Mesendoderm (in vitro differentiated cells): ENCODE measurements at regions not wholly inside any gene's neighbourhood (a gene's known extent, or its start where the extent isn't known, plus 50 kb on each side); places are given as distances from the start of the nearest gene placed in this dataset.

Experiments used
- DNase-seq: peaks from one replicate; pipeline ENCODE4 v3.0.0; 2013
- H2AK5ac ChIP-seq: 2 replicates; pipeline ENCODE4 v1.6.1; 2013; ENCODE audit warnings: low read length, inconsistent platforms
- H2BK120ac ChIP-seq: 2 replicates; pipeline ENCODE4 v1.6.1; 2013; ENCODE audit warnings: low read depth, mild to moderate bottlenecking, low read length, moderate library complexity, mixed read lengths
- H2BK15ac ChIP-seq: replicated peaks from 2 replicates; pipeline ENCODE4 v1.6.1; 2013; ENCODE audit warnings: low read depth, mild to moderate bottlenecking, moderate library complexity
- H2BK5ac ChIP-seq: 2 replicates; pipeline ENCODE4 v1.6.1; 2013; ENCODE audit warnings: low read length, inconsistent platforms
- H3K18ac ChIP-seq: 2 replicates; pipeline ENCODE4 v1.6.1; 2013; ENCODE audit warnings: mild to moderate bottlenecking, low read length, mixed read lengths
- H3K23ac ChIP-seq: one replicate; pipeline ENCODE4 v1.6.1; 2013; ENCODE audit warnings: low read length
- H3K27ac ChIP-seq: 2 replicates; pipeline ENCODE4 v1.5.1; 2013; ENCODE audit warnings: low read depth, mild to moderate bottlenecking, inconsistent platforms, low read length, moderate library complexity
- H3K27me3 ChIP-seq: 2 replicates; pipeline ENCODE4 v1.6.1; 2013; ENCODE audit warnings: low read length, control low read depth, mild to moderate bottlenecking, inconsistent platforms; ENCODE audit not compliant: insufficient read depth, poor library complexity
- H3K36me3 ChIP-seq: 2 replicates; pipeline ENCODE4 v1.6.1; 2013; ENCODE audit warnings: low read length, inconsistent platforms; ENCODE audit not compliant: control insufficient read depth, insufficient read depth
- H3K4ac ChIP-seq: one replicate; pipeline ENCODE4 v1.6.1; 2013; ENCODE audit warnings: low read depth, mild to moderate bottlenecking, low read length, moderate library complexity
- H3K4me1 ChIP-seq: 2 replicates; pipeline ENCODE4 v1.6.1; 2013; ENCODE audit warnings: low read depth, low read length, inconsistent platforms; ENCODE audit not compliant: control insufficient read depth
- H3K4me2 ChIP-seq: 2 replicates; pipeline ENCODE4 v1.6.1; 2013; ENCODE audit warnings: low read length
- H3K4me3 ChIP-seq: 2 replicates; pipeline ENCODE4 v1.5.1; 2013; ENCODE audit warnings: mild to moderate bottlenecking, low read length
- H3K56ac ChIP-seq: one replicate; pipeline ENCODE4 v1.6.1; 2013; ENCODE audit warnings: low read length
- H3K79me1 ChIP-seq: 2 replicates; pipeline ENCODE4 v1.6.1; 2013; ENCODE audit warnings: low read length, inconsistent platforms
- H3K79me2 ChIP-seq: 2 replicates; pipeline ENCODE4 v1.6.1; 2013; ENCODE audit warnings: mild to moderate bottlenecking, low read length; ENCODE audit not compliant: control insufficient read depth, insufficient read depth
- H3K9ac ChIP-seq: 2 replicates; pipeline ENCODE4 v1.6.1; 2013; ENCODE audit warnings: low read length, inconsistent platforms
- H4K5ac ChIP-seq: one replicate; pipeline ENCODE4 v1.6.1; 2013; ENCODE audit warnings: low read length
- H4K8ac ChIP-seq: one replicate; pipeline ENCODE4 v1.6.1; 2013; ENCODE audit warnings: low read depth, mild to moderate bottlenecking, control low read depth, low read length, moderate library complexity
- WGBS: extraction: QIAGEN DNeasy Blood & Tissue Kit; methylation state at CpG from one replicate; pipeline ENCODE4 v1.1.7; 2013; ENCODE audit warnings: low lambda C conversion rate, missing lambda C conversion rate; ENCODE audit not compliant: insufficient coverage; ENCODE audit errors: extremely low coverage; 5-methylcytosine and 5-hydroxymethylcytosine counted together

DNA sequence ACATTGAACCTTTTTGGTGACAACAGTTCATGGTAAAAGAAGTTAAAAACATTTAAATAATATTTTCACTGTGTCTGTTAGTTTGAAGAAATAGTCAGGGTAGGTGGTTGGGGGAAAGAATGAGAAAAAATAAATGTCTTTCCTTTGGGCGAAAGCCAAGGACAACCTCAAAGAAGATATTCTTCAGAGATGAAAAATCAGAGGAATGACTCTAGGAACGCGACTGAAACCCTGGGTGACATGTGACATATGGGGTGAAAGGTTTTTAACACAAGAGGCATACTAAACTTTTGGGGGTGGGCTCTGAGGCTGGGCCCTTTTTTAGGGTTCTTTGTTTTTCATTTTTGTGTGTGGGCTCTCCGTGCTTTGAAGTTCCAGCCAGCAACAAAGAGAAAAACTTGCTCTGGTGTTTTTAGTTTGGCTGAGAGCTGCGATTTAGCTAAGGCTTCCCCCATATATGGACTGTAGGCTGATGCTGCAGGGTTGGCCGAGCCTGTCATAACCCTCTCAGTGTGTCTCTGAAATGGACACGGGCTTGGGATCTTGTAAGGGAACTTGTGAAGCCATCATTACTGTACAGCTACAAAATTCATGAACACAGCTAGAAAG is 610.1 kb upstream of the ARID1B start:
- Histone ChIP-seq H4K5ac (no peak overlapping the region), H3K4me3 (no peak overlapping the region), H2BK5ac (no peak overlapping the region), H3K36me3 (no peaks in the 10 kb centered on the region), H2BK15ac (no peak overlapping the region), H2AK5ac (no peak overlapping the region), H4K8ac (no peak overlapping the region), H3K27me3 (no peaks in the 10 kb centered on the region), H3K4me1 (no peaks in the 10 kb centered on the region), H2BK120ac (no peak overlapping the region), H3K56ac (no peak overlapping the region), H3K9ac (no peak overlapping the region), H3K18ac (no peak overlapping the region), H3K23ac (no peak overlapping the region), H3K4ac (no peak overlapping the region), H3K79me2 (no peaks in the 10 kb centered on the region), H3K4me2 (no peak overlapping the region), H3K27ac (no peak overlapping the region), H3K79me1 (no peaks in the 10 kb centered on the region)
- no peak for DNase-seq
- WGBS = no CpG with 5 or more reads among the region's 7 CpGs

DNA sequence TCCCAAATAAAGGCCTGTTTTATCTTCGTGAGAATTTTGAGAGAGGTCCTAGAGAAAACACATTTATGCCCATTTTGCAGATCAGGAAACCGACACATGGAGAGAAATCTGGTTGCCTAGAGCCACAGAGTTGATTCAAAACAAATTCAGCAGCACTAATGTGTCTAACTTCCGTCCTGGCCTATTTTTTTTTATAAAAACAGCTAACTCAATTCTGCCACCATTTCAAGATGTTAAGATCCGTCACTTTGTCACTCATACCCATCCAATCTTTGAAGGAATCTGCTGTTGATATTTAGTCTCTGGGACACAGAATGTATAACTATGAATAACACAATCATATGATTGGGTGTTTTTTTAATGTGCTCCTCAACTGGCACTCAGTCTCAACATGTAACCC is 611.1 kb upstream of the ARID1B start:
- H3K27ac ChIP-seq = no peak overlapping the region
- H3K23ac ChIP-seq = no peak overlapping the region
- H4K5ac ChIP-seq = no peak overlapping the region
- H3K36me3 ChIP-seq = no peaks in the 10 kb centered on the region
- H3K4me1 ChIP-seq = no peaks in the 10 kb centered on the region
- H4K8ac ChIP-seq = no peak overlapping the region
- no peak overlapping the region for H3K4me2 ChIP-seq
- no peak overlapping the region for H3K9ac ChIP-seq
- H3K79me1 ChIP-seq = no peaks in the 10 kb centered on the region
- DNase-seq = no peak
- H3K18ac ChIP-seq = no peak overlapping the region
- WGBS = no CpG with 5 or more reads among the region's 4 CpGs
- no peak overlapping the region for H3K56ac ChIP-seq
- H2BK15ac ChIP-seq = no peak overlapping the region
- no peak overlapping the region for H2BK120ac ChIP-seq
- no peaks in the 10 kb centered on the region for H3K27me3 ChIP-seq
- H3K4ac ChIP-seq = no peak overlapping the region
- no peak overlapping the region for H3K4me3 ChIP-seq
- no peak overlapping the region for H2BK5ac ChIP-seq
- no peak overlapping the region for H2AK5ac ChIP-seq
- no peaks in the 10 kb centered on the region for H3K79me2 ChIP-seq

DNA sequence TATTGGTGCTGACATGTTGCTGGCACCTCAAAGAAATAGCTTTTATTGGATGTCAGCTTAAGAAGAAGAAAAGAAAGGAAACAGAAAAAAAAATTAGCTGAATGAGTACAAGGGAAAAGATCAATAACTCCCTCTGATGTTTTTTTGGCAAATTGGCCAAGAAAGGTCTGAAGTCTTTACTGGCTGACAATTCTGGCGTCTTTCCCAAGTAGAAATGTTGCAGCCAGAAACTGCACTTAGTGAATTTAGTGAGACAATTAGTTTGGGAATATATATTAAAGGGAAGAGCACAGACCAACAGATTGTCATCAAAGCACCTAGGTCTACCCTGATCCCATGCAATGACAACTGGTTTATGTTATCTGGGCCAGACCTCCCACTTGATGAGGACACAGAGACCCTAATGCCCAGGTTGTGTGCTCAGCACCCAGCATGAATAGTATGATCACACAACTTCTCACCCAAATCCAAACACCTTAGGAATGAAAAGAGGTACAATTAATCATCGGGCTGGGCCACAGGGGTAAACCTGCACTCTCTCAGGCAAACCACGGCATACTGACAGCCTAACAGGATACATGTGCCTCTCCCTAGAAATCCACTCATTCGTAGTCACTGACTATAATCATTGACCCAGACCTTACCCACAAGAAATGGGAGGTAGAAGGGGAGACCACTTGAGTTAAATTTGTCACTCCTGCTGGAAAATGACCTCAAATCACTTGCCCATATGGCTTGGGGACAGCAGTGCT is 612.3 kb upstream of the ARID1B start:
- Histone ChIP-seq H3K36me3 (no peaks in the 10 kb centered on the region), H3K9ac (no peak overlapping the region), H2BK120ac (no peak overlapping the region), H2AK5ac (no peak overlapping the region), H3K4me2 (no peak overlapping the region), H2BK15ac (no peak overlapping the region), H2BK5ac (no peak overlapping the region), H3K18ac (no peak overlapping the region), H3K4me3 (no peak overlapping the region), H3K4me1 (no peaks in the 10 kb centered on the region), H3K56ac (no peak overlapping the region), H3K79me2 (no peaks in the 10 kb centered on the region), H4K5ac (no peak overlapping the region), H3K23ac (no peak overlapping the region), H3K27me3 (no peaks in the 10 kb centered on the region), H3K4ac (no peak overlapping the region), H3K27ac (no peak overlapping the region), H4K8ac (no peak overlapping the region), H3K79me1 (no peaks in the 10 kb centered on the region)
- no peak for DNase-seq
- no CpG with 5 or more reads among the region's 4 CpGs for WGBS

DNA sequence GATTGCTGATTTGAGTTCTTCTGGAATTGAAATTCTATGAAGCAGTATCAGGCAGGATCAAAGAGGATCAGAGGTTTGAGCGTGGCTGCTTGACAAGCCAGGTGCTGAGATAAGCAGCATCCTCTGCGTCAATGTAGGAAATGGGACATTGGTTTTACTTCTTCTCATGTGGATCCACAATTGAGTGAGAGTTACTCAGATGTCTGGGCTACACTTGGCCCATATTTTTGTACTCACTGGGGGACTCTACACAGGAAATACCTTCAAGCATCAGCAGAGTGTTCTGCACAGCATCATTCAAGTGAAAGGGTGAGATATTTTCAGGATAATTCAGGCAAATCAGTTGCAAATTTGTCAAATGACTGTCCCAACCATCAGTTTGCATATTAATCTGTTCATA is 613.9 kb upstream of the ARID1B start:
- Histone ChIP-seq H3K56ac (no peak overlapping the region), H2BK120ac (no peak overlapping the region), H3K23ac (no peak overlapping the region), H3K4me3 (no peak overlapping the region), H2BK15ac (no peak overlapping the region), H3K4ac (no peak overlapping the region), H3K79me1 (no peaks in the 10 kb centered on the region), H3K36me3 (no peaks in the 10 kb centered on the region), H3K79me2 (no peaks in the 10 kb centered on the region), H3K27ac (no peak overlapping the region), H3K4me1 (no peaks in the 10 kb centered on the region), H2BK5ac (no peak overlapping the region), H4K8ac (no peak overlapping the region), H3K27me3 (no peaks in the 10 kb centered on the region), H4K5ac (no peak overlapping the region), H3K4me2 (no peak overlapping the region), H2AK5ac (no peak overlapping the region), H3K18ac (no peak overlapping the region), H3K9ac (no peak overlapping the region)
- WGBS = no CpG with 5 or more reads among the region's 2 CpGs
- DNase-seq = no peak

DNA sequence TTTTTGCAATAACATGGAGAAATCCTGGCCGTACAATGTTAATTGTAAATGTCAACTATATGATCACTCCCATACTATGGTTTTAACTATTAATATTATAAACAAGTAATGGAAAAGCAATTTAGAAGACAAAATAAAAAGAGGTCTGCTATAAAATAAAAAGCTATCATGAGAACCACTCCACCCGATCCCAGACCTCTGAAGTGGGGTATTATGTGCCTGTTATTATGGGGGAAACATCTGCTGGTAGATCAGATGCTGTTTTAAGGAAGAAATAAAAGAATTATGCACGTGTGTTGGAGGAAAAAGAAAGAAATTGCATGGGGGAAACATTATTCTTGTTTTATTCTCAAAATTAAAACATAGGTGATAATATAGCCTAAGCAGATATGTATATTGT is 615.7 kb upstream of the ARID1B start:
- Histone ChIP-seq H3K27ac (no peak overlapping the region), H3K4ac (no peak overlapping the region), H3K4me1 (no peaks in the 10 kb centered on the region), H4K8ac (no peak overlapping the region), H4K5ac (no peak overlapping the region), H3K9ac (no peak overlapping the region), H3K4me2 (no peak overlapping the region), H3K18ac (no peak overlapping the region), H2AK5ac (no peak overlapping the region), H3K36me3 (no peaks in the 10 kb centered on the region), H2BK5ac (no peak overlapping the region), H3K27me3 (no peaks in the 10 kb centered on the region), H2BK120ac (no peak overlapping the region), H2BK15ac (no peak overlapping the region), H3K79me2 (no peaks in the 10 kb centered on the region), H3K23ac (no peak overlapping the region), H3K4me3 (no peak overlapping the region), H3K56ac (no peak overlapping the region), H3K79me1 (no peaks in the 10 kb centered on the region)
- DNase-seq = no peak
- WGBS = no CpG with 5 or more reads among the region's 3 CpGs

DNA sequence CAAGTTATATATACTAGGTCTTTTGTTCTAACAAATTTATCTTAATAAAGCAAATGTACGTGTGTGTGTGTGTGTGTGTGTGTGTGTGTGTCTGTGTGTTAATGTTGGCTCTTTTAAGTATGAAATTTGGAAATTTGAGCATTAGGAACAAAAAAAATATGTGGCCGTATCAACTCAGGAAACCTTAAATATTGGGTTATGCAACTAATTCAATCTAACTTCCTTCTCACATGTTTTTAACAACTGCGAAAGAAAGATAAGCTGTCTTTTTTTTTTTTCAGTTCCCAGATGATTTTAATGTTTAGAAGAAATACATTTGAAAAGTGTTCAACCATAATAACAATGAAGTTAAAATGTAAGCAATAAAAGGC is 616.4 kb upstream of the ARID1B start:
- H2BK120ac ChIP-seq = no peak overlapping the region
- H3K4me1 ChIP-seq = no peaks in the 10 kb centered on the region
- no peak for DNase-seq
- no peak overlapping the region for H2AK5ac ChIP-seq
- no peak overlapping the region for H2BK15ac ChIP-seq
- H3K27me3 ChIP-seq = no peaks in the 10 kb centered on the region
- H3K4ac ChIP-seq = no peak overlapping the region
- H3K36me3 ChIP-seq = no peaks in the 10 kb centered on the region
- H3K79me1 ChIP-seq = no peaks in the 10 kb centered on the region
- no CpG with 5 or more reads among the region's 3 CpGs for WGBS
- no peaks in the 10 kb centered on the region for H3K79me2 ChIP-seq
- H3K4me3 ChIP-seq = no peak overlapping the region
- H2BK5ac ChIP-seq = no peak overlapping the region
- H3K27ac ChIP-seq = no peak overlapping the region
- H4K5ac ChIP-seq = no peak overlapping the region
- H3K18ac ChIP-seq = no peak overlapping the region
- H3K9ac ChIP-seq = no peak overlapping the region
- no peak overlapping the region for H3K4me2 ChIP-seq
- H4K8ac ChIP-seq = no peak overlapping the region
- no peak overlapping the region for H3K23ac ChIP-seq
- no peak overlapping the region for H3K56ac ChIP-seq
